GM12878 (cell line): ENCODE measurements at regions not wholly inside any gene's neighbourhood (a gene's known extent, or its start where the extent isn't known, plus 50 kb on each side); places are given as distances from the start of the nearest gene placed in this dataset.

ENCODE experiments used
- CHD2 ChIP-seq: IDR thresholded peaks from 2 replicates; pipeline ENCODE4 v1.6.1; 2011; ENCODE audit warnings: low read depth, low read length, improper control_type of control experiment, borderline replicate concordance
- EZH2 ChIP-seq: IDR thresholded peaks from 2 replicates; pipeline ENCODE4 v1.6.1; 2012; ENCODE audit warnings: low read depth, mild to moderate bottlenecking, control low read depth, inconsistent platforms, low read length, borderline replicate concordance; ENCODE audit not compliant: control insufficient read depth
- FOXM1 ChIP-seq: IDR thresholded peaks from 2 replicates; pipeline ENCODE4 v1.6.1; 2012; ENCODE audit warnings: low read depth, mild to moderate bottlenecking, inconsistent platforms, low read length, moderate library complexity
- JUND ChIP-seq: IDR thresholded peaks from 2 replicates; pipeline ENCODE4 v1.6.1; 2012; ENCODE audit warnings: low read depth, mild to moderate bottlenecking, low read length, improper control_type of control experiment, moderate library complexity
- MTA2 ChIP-seq: fragments of 450-650 bp; IDR thresholded peaks from 2 replicates; pipeline ENCODE4 v1.6.1; 2016; ENCODE audit warnings: low read depth, mild to moderate bottlenecking, moderate library complexity
- NFIC ChIP-seq: IDR thresholded peaks from 2 replicates; pipeline ENCODE4 v1.6.1; 2012; ENCODE audit warnings: low read depth, mild to moderate bottlenecking, inconsistent platforms, low read length, moderate library complexity
- POLR2A ChIP-seq: IDR thresholded peaks from 2 replicates; pipeline ENCODE4 v1.6.1; 2011; ENCODE audit warnings: low read depth, mild to moderate bottlenecking, low read length
- TF ChIP-seq, protein P1 (sequence below): fragments of 450-650 bp; IDR thresholded peaks from 2 replicates; pipeline ENCODE4 v1.6.1; 2017; ENCODE audit warnings: borderline replicate concordance
- TF ChIP-seq, protein P2 (sequence below), 3 experiments: IDR thresholded peaks in 2 of 3; conservative IDR thresholded peaks in 1 of 3; 2 replicates each; pipeline ENCODE4 v1.5.1; 2011; ENCODE audit warnings: low read depth in 3 of 3, low read length in 3 of 3, mild to moderate bottlenecking in 3 of 3, control low read depth in 2 of 3, moderate library complexity in 2 of 3, inconsistent platforms in 1 of 3, mixed read lengths in 1 of 3; ENCODE audit not compliant: control insufficient read depth in 2 of 3, insufficient read depth in 1 of 3; ENCODE audit errors: extremely low read depth in 1 of 3
- TF ChIP-seq, protein P3 (sequence below): fragments of 450-650 bp; formaldehyde crosslinking; IDR thresholded peaks from 2 replicates; pipeline ENCODE4 v1.5.0; 2022; ENCODE audit warnings: mild to moderate bottlenecking, missing genetic modification characterization

DNA sequence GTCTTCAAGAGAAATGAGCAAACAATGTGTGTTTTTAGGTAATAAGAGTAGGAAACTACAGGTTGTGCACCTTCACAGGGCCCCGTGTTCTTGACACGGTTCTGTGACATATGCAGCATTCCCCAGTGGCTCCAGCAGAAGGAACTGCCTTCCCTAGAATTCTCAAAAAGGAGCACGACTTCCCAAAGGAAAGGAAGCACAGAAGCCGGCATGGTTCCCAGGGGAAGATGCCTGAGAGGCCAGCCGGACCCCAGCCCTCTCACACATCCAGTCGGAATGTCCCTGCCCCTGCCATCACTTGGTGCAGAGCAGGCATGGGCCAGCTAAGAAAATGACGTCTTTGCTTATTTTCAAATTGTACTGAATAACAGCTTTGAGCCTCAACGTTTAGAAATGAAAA, 187.3 kb upstream of the NSMCE3 start:
- TF ChIP-seq NFIC (no peak), FOXM1 (no peak), EZH2 (no peak), MTA2 (no peak), CHD2 (no peak), POLR2A (no peak), JUND (no peak)
- TF ChIP-seq, protein P1, sequence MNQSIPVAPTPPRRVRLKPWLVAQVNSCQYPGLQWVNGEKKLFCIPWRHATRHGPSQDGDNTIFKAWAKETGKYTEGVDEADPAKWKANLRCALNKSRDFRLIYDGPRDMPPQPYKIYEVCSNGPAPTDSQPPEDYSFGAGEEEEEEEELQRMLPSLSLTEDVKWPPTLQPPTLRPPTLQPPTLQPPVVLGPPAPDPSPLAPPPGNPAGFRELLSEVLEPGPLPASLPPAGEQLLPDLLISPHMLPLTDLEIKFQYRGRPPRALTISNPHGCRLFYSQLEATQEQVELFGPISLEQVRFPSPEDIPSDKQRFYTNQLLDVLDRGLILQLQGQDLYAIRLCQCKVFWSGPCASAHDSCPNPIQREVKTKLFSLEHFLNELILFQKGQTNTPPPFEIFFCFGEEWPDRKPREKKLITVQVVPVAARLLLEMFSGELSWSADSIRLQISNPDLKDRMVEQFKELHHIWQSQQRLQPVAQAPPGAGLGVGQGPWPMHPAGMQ = no peak
- TF ChIP-seq, protein P2, sequence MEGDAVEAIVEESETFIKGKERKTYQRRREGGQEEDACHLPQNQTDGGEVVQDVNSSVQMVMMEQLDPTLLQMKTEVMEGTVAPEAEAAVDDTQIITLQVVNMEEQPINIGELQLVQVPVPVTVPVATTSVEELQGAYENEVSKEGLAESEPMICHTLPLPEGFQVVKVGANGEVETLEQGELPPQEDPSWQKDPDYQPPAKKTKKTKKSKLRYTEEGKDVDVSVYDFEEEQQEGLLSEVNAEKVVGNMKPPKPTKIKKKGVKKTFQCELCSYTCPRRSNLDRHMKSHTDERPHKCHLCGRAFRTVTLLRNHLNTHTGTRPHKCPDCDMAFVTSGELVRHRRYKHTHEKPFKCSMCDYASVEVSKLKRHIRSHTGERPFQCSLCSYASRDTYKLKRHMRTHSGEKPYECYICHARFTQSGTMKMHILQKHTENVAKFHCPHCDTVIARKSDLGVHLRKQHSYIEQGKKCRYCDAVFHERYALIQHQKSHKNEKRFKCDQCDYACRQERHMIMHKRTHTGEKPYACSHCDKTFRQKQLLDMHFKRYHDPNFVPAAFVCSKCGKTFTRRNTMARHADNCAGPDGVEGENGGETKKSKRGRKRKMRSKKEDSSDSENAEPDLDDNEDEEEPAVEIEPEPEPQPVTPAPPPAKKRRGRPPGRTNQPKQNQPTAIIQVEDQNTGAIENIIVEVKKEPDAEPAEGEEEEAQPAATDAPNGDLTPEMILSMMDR (IDR thresholded peaks at IDR 0.05 in 2 of 3, conservative IDR thresholded peaks at IDR 0.05 in 1 of 3; ENCODE audit: control insufficient read depth in 2 of 3, extremely low read depth in 1 of 3, insufficient read depth in 1 of 3, low read depth in 3 of 3, low read length in 3 of 3) = no peak
- TF ChIP-seq, protein P3, sequence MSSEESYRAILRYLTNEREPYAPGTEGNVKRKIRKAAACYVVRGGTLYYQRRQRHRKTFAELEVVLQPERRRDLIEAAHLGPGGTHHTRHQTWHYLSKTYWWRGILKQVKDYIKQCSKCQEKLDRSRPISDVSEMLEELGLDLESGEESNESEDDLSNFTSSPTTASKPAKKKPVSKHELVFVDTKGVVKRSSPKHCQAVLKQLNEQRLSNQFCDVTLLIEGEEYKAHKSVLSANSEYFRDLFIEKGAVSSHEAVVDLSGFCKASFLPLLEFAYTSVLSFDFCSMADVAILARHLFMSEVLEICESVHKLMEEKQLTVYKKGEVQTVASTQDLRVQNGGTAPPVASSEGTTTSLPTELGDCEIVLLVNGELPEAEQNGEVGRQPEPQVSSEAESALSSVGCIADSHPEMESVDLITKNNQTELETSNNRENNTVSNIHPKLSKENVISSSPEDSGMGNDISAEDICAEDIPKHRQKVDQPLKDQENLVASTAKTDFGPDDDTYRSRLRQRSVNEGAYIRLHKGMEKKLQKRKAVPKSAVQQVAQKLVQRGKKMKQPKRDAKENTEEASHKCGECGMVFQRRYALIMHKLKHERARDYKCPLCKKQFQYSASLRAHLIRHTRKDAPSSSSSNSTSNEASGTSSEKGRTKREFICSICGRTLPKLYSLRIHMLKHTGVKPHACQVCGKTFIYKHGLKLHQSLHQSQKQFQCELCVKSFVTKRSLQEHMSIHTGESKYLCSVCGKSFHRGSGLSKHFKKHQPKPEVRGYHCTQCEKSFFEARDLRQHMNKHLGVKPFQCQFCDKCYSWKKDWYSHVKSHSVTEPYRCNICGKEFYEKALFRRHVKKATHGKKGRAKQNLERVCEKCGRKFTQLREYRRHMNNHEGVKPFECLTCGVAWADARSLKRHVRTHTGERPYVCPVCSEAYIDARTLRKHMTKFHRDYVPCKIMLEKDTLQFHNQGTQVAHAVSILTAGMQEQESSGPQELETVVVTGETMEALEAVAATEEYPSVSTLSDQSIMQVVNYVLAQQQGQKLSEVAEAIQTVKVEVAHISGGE = no peak
